GM19351 (cell line): ENCODE measurements at regions not wholly inside any gene's neighbourhood (a gene's known extent, or its start where the extent isn't known, plus 50 kb on each side); places are given as distances from the start of the nearest gene placed in this dataset.

Experiments used
- ATAC-seq: cut with Tn5 transposase; IDR thresholded peaks from one replicate; pipeline ENCODE4 v1.9.1; 2021; ENCODE audit warnings: mild to moderate bottlenecking, moderate library complexity; ENCODE audit not compliant: unreplicated experiment

- ATAC-seq: no peak
These were observed 196.6 kb downstream of the OTOR start for GRCh38 chr20:16944745-16945144.

GRCh38 chr20:16945619-16946018 is 197.5 kb downstream of the OTOR start:
- no peak for ATAC-seq

GRCh38 chr20:16946097-16946496 is 197.9 kb downstream of the OTOR start:
- no peak for ATAC-seq

GRCh38 chr20:16947479-16947878 is 199.3 kb downstream of the OTOR start:
- no peak for ATAC-seq

- ATAC-seq: no peak
These were observed 203.7 kb downstream of the OTOR start for GRCh38 chr20:16951876-16952275.

- no peak for ATAC-seq
These were observed 204.8 kb downstream of the OTOR start for GRCh38 chr20:16952965-16953364.

GRCh38 chr20:16953858-16954257 is 205.7 kb downstream of the OTOR start:
- ATAC-seq: no peak

- ATAC-seq: no peak
These were observed 207.3 kb downstream of the OTOR start for GRCh38 chr20:16955462-16955861.

GRCh38 chr20:16955971-16956370 is 207.8 kb downstream of the OTOR start:
- no peak for ATAC-seq

GRCh38 chr20:16965401-16965800 is 217.2 kb downstream of the OTOR start:
- ATAC-seq: no peak

- no peak for ATAC-seq
These were observed 218.2 kb downstream of the OTOR start for GRCh38 chr20:16966276-16966880.

- ATAC-seq: no peak
These were observed 219.9 kb downstream of the OTOR start for GRCh38 chr20:16968099-16968498.

- no peak for ATAC-seq
These were observed 222.6 kb downstream of the OTOR start for GRCh38 chr20:16970776-16971175.

- ATAC-seq: no peak
These were observed 226.1 kb downstream of the OTOR start for GRCh38 chr20:16974080-16974854.

- ATAC-seq: no peak
These were observed 226.7 kb downstream of the OTOR start for GRCh38 chr20:16974855-16975162.

- ATAC-seq: no peak
These were observed 227.5 kb downstream of the OTOR start for GRCh38 chr20:16975682-16976081.

GRCh38 chr20:16978497-16978896 is 230.3 kb downstream of the OTOR start:
- ATAC-seq: no peak

GRCh38 chr20:16982091-16982726 is 234.1 kb downstream of the OTOR start:
- no peak for ATAC-seq

- ATAC-seq: no peak
These were observed 236.3 kb downstream of the OTOR start for GRCh38 chr20:16984481-16984880.

GRCh38 chr20:17003170-17003870 is 223.5 kb upstream of the PCSK2 start:
- ATAC-seq: no peak

GRCh38 chr20:17010181-17010580 is 216.7 kb upstream of the PCSK2 start:
- ATAC-seq: no peak
